Uterus (tissue), 3 donors: ENCODE measurements at regions not wholly inside any gene's neighbourhood (a gene's known extent, or its start where the extent isn't known, plus 50 kb on each side); places are given as distances from the start of the nearest gene placed in this dataset.

Experiments
- DNase-seq, 2 donors: peaks; one replicate each; pipeline ENCODE4 v3.0.0-alpha.2; 2019 to 2020
- H3K27ac ChIP-seq, 2 donors: fragments of 200-600 bp; sonication (generic); 1 replicate in 1 of 2; 2 replicates in 1 of 2; pipeline ENCODE4 v1.5.1; 2016 to 2018
- H3K27me3 ChIP-seq, 2 donors: fragments of 200-600 bp; sonication (generic); one replicate each; pipeline ENCODE4 v1.5.1; 2018 to 2019; ENCODE audit warnings: control low read depth in 1 of 2
- H3K36me3 ChIP-seq, 2 donors: fragments of 200-600 bp; sonication (generic); one replicate each; pipeline ENCODE4 v1.5.1; 2019; ENCODE audit warnings: control low read depth in 1 of 2
- H3K4me1 ChIP-seq, 2 donors: fragments of 200-600 bp; sonication (generic); one replicate each; pipeline ENCODE4 v1.5.1; 2018 to 2019; ENCODE audit warnings: control low read depth in 1 of 2
- H3K4me3 ChIP-seq, 2 donors: fragments of 200-600 bp; sonication (generic); 1 replicate in 1 of 2; 2 replicates in 1 of 2; pipeline ENCODE4 v1.5.1; 2018 to 2019; ENCODE audit warnings: mild to moderate bottlenecking in 1 of 2
- H3K9me3 ChIP-seq, 2 donors: fragments of 200-600 bp; sonication (generic); one replicate each; pipeline ENCODE4 v1.5.1; 2019; ENCODE audit warnings: control low read depth in 1 of 2
- CTCF ChIP-seq, 4 experiments: fragments of 200-600 bp in 2 of 4; fragments of 450-650 bp in 2 of 4; sonication (generic) in 2 of 4; IDR thresholded peaks; one replicate each; pipeline ENCODE4 v1.5.1; 2016 to 2019; ENCODE audit warnings: antibody characterized with exemption in 4 of 4, mild to moderate bottlenecking in 2 of 4, moderate library complexity in 1 of 4
- POLR2A ChIP-seq, 2 donors: fragments of 450-650 bp; IDR thresholded peaks; one replicate each; pipeline ENCODE4 v1.6.1; 2016; ENCODE audit warnings: antibody characterized with exemption in 2 of 2, mild to moderate bottlenecking in 1 of 2, moderate library complexity in 1 of 2
- intact Hi-C: fragments of 100-400 bp; cut with DNase I; formaldehyde crosslinking; loops from one replicate; pipeline ENCODE4 v1.15.1; 2023; ENCODE audit warnings: low total_unique reads
- donor health status: DM: yes; HTN: yes; CAD: no.

- H3K4me3 ChIP-seq, result no peak overlapping the region
- TF ChIP-seq CTCF (IDR thresholded peaks at IDR 0.05) (no peak), POLR2A (IDR thresholded peaks at IDR 0.05) (no peak)
- H3K4me1 ChIP-seq, result no peaks in the 10 kb centered on the region
- H3K27ac ChIP-seq, result no peak overlapping the region
- DNase-seq, result no peak
- no peaks in the 10 kb centered on the region for H3K27me3 ChIP-seq
- intact Hi-C loops, result no loop called here
- H3K9me3 ChIP-seq, result no peaks in the 10 kb centered on the region
- no peaks in the 10 kb centered on the region for H3K36me3 ChIP-seq
Measured at GRCh38 chr18:37787452-37787851, 221.9 kb upstream of the CELF4 start.

GRCh38 chr18:37783771-37784170 lies 218.2 kb upstream of the CELF4 start:
- no peaks in the 10 kb centered on the region for H3K9me3 ChIP-seq
- TF ChIP-seq CTCF (IDR thresholded peaks at IDR 0.05) (no peak), POLR2A (IDR thresholded peaks at IDR 0.05) (no peak)
- no peak overlapping the region for H3K27ac ChIP-seq
- no peak for DNase-seq
- no peaks in the 10 kb centered on the region for H3K4me1 ChIP-seq
- H3K27me3 ChIP-seq, result no peaks in the 10 kb centered on the region
- H3K36me3 ChIP-seq, result no peaks in the 10 kb centered on the region
- intact Hi-C loops, result no loop called here
- H3K4me3 ChIP-seq, result no peak overlapping the region

GRCh38 chr18:37779220-37779619 lies 213.6 kb upstream of the CELF4 start:
- no peaks in the 10 kb centered on the region for H3K9me3 ChIP-seq

GRCh38 chr18:37778417-37779165 lies 213.0 kb upstream of the CELF4 start:
- peak in 3 of 4 experiments; percentile 6 to 23 (median 11) for TF ChIP-seq CTCF (IDR thresholded peaks at IDR 0.05)
- TF ChIP-seq POLR2A (IDR thresholded peaks at IDR 0.05), result no peak
- Histone ChIP-seq H3K27me3 (no peaks in the 10 kb centered on the region), H3K36me3 (no peaks in the 10 kb centered on the region), H3K4me1 (no peaks in the 10 kb centered on the region), H3K4me3 (no peak overlapping the region), H3K27ac (no peak overlapping the region), H3K9me3 (no peaks in the 10 kb centered on the region)
- intact Hi-C loops, result no loop called here
- no peak for DNase-seq

More at GRCh38 chr18:37779220-37779619, 213.6 kb upstream of the CELF4 start:
- H3K4me1 ChIP-seq, result no peaks in the 10 kb centered on the region
- TF ChIP-seq CTCF (IDR thresholded peaks at IDR 0.05) (no peak), POLR2A (IDR thresholded peaks at IDR 0.05) (no peak)
- H3K27me3 ChIP-seq, result no peaks in the 10 kb centered on the region
- H3K27ac ChIP-seq, result no peak overlapping the region
- intact Hi-C loops, result no loop called here
- H3K4me3 ChIP-seq, result no peak overlapping the region
- no peaks in the 10 kb centered on the region for H3K36me3 ChIP-seq
- DNase-seq, result no peak

- Histone ChIP-seq H3K27ac (no peak overlapping the region), H3K4me3 (no peak overlapping the region), H3K36me3 (no peaks in the 10 kb centered on the region), H3K9me3 (no peaks in the 10 kb centered on the region), H3K4me1 (no peaks in the 10 kb centered on the region), H3K27me3 (no peaks in the 10 kb centered on the region)
- no peak for DNase-seq
- TF ChIP-seq CTCF (IDR thresholded peaks at IDR 0.05) (no peak), POLR2A (IDR thresholded peaks at IDR 0.05) (no peak)
- intact Hi-C loops, result no loop called here
Measured at GRCh38 chr18:37769826-37770225, 204.2 kb upstream of the CELF4 start.
